ENCODE measurements at regions not wholly inside any gene's neighbourhood (a gene's known extent, or its start where the extent isn't known, plus 50 kb on each side); places are given as distances from the start of the nearest gene placed in this dataset.

DNA sequence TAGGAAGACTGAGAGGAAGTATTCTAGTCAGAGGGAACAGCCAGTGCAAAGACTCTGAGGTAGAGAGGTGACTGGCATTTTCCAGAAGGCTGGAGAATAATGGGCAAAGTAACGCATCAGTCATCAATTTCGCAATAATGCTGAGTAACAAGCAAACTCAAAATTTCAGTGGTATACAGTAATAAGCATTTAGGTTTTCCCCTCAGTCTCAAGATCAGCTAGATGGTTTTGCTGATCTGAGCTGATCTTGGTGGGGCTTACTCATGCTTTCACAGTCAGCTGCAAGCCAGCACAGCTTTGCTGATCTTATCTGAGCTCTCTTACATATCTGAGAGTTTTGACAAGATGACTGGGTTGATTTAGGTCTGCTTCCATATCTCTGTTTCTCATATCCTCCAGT, 108.7 kb downstream of the TSEN15 start:
- TF ChIP-seq, protein P1, sequence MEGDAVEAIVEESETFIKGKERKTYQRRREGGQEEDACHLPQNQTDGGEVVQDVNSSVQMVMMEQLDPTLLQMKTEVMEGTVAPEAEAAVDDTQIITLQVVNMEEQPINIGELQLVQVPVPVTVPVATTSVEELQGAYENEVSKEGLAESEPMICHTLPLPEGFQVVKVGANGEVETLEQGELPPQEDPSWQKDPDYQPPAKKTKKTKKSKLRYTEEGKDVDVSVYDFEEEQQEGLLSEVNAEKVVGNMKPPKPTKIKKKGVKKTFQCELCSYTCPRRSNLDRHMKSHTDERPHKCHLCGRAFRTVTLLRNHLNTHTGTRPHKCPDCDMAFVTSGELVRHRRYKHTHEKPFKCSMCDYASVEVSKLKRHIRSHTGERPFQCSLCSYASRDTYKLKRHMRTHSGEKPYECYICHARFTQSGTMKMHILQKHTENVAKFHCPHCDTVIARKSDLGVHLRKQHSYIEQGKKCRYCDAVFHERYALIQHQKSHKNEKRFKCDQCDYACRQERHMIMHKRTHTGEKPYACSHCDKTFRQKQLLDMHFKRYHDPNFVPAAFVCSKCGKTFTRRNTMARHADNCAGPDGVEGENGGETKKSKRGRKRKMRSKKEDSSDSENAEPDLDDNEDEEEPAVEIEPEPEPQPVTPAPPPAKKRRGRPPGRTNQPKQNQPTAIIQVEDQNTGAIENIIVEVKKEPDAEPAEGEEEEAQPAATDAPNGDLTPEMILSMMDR (conservative IDR thresholded peaks at IDR 0.05 in 1 of 2, IDR thresholded peaks at IDR 0.05 in 1 of 2; ENCODE audit: extremely low read depth in 1 of 2, insufficient read depth in 1 of 2, low read depth in 1 of 2, low read length in 2 of 2) = no peak
- TF ChIP-seq EZH2 (IDR thresholded peaks at IDR 0.05; ENCODE audit: borderline replicate concordance, low read length) = no peak
